ENCODE measurements at regions not wholly inside any gene's neighbourhood (a gene's known extent, or its start where the extent isn't known, plus 50 kb on each side); places are given as distances from the start of the nearest gene placed in this dataset.
A peak's percentile ranks its signal among the peaks of the same experiment; 100 is the strongest.

DNA sequence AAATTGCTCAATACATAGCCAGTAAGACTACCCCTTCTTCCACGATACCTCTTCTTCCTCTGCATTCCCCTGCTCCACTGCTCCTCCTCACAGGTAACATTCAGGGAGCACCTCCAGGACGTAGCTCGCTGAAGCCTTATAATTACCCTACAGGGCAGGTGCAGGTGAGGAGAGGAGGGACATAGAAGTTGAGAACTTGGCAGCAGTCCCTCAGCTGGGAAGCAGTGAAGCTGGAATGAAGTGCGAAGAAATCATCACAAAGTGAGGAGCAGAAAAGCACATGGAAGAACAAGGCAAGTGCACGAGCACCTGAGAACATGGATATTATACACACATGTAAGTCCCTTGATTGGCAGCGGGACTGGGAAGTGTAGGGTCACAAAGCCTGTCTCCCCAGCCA, 118.2 kb downstream of the HSD17B3 start:
- DNase-seq (ENCODE audit: low read depth) = no peak

DNA sequence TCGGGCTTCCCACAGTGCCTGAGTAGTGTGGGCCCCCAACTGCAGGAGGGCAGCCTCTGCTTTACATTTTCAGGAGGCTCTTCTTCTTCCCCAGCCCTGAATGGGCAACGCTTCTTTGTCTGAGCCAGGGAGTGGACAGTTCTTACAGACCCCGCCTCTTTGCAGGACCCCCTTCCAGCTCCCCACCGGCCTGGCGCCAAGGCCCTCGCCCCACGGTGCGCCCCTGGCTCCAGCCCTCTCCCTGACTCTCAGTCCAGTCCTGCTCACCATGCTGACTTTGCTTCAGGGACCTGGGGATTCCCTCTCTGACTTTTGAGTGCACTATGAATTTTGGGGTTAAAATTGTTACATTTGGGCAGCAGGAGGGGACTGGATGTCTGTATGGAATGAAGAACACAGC, 123.8 kb downstream of the HSD17B3 start:
- no peak for DNase-seq (ENCODE audit: low read depth)

DNA sequence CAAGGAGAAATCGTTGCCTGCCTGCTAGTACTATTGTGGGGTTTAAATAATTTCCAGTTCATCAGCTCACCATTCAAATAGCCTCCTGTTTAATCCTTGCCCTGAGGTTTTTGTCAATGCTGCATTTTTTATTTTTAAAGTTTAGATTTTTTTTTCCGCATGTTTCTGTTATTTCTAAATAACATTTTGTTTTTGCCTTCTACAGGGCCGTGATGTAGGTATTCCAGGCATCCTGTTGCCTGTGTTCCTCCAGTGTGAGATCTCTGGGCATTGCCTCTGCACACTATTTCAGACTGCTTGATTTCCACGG, 124.3 kb downstream of the HSD17B3 start:
- no peak for DNase-seq (ENCODE audit: low read depth)

DNA sequence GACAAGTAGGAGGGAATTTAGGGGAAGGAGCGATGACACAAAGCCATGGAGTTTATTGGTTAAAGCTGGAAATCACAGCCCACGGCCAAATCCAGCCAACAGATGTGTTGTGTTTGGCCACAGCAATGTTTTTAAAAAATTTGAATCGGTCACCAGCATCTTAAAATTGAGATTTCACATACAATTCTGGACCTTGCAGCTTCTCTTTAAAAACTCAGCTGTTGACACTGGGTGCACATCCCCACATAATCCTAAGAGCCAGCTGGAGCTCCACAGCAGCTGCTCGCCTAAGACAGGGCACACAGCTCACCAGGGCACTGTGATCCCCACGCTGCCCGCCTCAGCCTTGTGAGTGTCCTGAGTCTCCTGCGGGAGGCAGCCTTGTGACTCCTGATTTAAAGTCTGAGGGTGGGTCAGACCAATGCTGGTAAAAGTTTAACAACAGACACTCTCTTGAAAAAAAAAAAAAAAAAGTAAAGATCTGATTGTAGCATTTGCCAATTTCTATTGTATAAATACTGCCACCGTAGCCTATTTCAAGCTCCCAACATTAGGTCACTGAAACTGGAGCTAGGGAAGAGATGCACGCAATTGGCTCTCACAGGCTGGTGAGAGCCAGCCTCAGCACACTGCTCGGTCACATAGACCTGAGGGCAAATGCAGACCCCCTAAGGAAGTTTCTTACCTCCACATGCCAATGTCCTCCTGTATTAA, 124.8 kb downstream of the HSD17B3 start:
- peak; percentile 23 for DNase-seq (ENCODE audit: low read depth)

GRCh38 chr9:96175796-96176195, 126.2 kb downstream of the HSD17B3 start:
- DNase-seq (ENCODE audit: low read depth) = no peak

GRCh38 chr9:96175001-96175400, 127.0 kb downstream of the HSD17B3 start:
- DNase-seq (ENCODE audit: low read depth) = no peak

- DNase-seq (ENCODE audit: low read depth) = no peak
Observed at GRCh38 chr9:96174371-96174770, 127.6 kb downstream of the HSD17B3 start.

DNA sequence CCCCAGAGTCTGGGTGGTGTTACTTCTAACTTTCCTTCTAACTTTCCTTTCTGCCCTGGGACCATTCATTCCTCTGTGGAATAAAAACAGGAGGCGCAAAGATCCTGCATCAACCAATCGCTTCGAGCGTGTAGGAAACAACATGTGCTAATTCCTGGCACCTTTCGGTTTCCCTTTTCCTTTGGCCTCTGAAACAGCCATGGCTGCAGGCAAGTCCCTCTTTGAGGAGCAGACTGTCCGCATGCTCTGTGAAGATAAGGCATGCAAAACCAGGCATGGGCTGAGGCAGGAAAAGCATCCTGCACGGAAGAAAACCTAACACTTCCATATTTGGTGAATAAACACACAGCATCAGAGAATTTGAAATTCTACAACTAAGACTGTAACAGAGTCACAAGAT, 128.3 kb downstream of the HSD17B3 start:
- no peak for DNase-seq (ENCODE audit: low read depth)

DNA sequence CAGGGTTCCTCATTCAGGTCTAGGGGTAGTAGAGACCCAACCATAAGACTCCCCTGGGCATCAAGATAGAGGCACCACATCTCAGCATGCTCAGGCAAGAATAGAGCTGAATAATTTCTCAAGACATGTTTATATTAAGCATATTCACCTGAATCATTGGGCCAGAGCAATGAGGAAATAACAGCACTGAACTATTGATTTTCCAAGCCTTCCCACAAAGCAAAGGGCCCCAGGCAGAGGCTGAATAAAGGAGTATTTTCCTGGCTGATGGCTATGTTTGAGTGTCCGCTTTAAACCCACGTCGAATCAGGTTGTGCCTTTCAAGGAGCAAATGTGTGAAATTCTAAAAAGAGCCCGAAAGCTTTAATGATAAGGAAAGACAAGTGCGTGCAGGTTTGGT, 129.2 kb downstream of the HSD17B3 start:
- no peak for DNase-seq (ENCODE audit: low read depth)

- DNase-seq (ENCODE audit: low read depth) = no peak
Observed at GRCh38 chr9:96171728-96172127, 130.2 kb downstream of the HSD17B3 start.

DNA sequence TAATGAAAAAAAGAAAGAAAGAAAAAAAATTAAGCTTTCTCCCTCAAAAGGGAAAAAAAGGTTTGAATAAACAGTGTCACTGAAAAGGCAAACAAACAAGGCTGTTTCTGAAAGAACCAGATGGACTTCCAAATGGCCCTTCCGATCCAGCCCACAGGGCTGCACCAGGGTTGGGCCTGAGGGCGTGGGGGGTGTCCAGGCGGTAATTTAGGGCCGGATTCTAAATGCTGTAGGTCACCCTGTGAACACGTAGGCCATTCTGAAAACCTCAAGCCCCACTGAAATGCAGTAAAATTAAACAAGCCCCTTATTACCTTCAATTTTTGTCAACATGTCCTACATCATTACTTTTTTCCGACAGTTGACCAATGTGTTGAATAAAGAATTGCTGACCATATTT, 132.1 kb downstream of the HSD17B3 start:
- DNase-seq (ENCODE audit: low read depth) = no peak

DNA sequence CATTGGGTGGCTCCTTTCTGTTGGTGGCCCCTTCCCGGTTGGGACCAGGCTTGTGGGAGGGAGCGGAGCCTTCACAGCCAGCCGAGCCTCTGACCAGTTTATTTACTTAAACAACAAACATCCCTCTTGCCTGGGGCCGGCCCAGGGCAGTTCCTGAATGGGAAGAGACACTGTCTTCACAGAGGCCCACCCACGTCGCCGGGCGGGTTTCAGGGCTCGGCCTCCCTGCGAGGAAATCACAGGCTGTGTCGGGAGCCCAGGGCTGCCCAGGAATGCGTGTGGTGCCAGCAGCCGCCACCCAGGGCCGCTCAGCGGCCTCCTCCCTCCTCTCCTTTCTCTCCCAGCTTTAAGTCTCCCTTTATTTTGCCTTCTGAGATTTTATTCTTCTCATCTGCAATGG, 132.5 kb downstream of the HSD17B3 start:
- no peak for DNase-seq (ENCODE audit: low read depth)

DNA sequence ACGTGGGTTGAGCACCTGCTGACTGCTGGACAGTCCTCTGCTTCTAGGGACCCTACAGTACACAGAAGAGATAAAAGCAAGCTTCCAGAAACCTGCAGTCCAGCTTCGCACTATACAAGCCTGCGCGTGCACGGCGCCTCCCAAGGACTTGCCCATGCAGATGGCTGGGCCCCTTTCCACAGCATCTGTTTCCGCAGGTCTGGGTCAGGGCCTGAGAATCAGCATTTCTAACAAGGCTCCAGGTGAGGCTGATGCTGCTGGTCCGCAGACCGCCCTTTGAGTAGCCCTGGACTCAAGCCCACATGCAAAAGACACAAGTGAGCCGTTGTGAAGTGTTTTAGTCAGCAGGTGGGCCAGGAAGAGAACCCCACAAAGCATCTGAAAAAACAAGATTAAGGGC, 133.1 kb downstream of the HSD17B3 start:
- DNase-seq (ENCODE audit: low read depth) = no peak

- no peak for DNase-seq (ENCODE audit: low read depth)
Observed at GRCh38 chr9:96167011-96167410, 135.0 kb downstream of the HSD17B3 start.

DNA sequence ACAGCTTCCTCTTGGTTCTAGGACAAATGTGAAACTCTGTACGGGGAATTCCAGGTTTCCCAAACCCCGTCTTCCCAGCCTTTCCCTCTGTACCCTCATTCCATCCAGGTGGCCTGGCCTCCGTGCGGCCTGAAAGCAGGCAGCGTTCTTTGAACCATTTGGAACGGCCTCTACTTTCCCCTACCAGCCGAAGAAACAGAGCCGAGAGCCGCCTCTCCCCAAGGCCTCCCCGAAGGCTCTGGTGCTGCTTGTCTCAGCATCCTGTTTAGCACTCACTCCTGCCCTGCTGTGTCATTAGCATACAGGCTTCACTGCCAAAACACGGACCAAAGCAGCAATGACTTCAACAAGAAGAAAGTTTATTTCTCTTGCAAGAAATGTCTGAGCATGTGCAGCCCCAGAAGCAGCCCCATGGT, 137.7 kb downstream of the HSD17B3 start:
- no peak for DNase-seq (ENCODE audit: low read depth)

GRCh38 chr9:96163712-96164111, 138.3 kb downstream of the HSD17B3 start:
- DNase-seq (ENCODE audit: low read depth) = no peak

GRCh38 chr9:96163161-96163560, 138.8 kb downstream of the HSD17B3 start:
- no peak for DNase-seq (ENCODE audit: low read depth)

GRCh38 chr9:96161819-96162218, 140.2 kb downstream of the HSD17B3 start:
- DNase-seq (ENCODE audit: low read depth) = no peak

GRCh38 chr9:96160866-96161265, 141.1 kb downstream of the HSD17B3 start:
- DNase-seq (ENCODE audit: low read depth) = no peak

DNA sequence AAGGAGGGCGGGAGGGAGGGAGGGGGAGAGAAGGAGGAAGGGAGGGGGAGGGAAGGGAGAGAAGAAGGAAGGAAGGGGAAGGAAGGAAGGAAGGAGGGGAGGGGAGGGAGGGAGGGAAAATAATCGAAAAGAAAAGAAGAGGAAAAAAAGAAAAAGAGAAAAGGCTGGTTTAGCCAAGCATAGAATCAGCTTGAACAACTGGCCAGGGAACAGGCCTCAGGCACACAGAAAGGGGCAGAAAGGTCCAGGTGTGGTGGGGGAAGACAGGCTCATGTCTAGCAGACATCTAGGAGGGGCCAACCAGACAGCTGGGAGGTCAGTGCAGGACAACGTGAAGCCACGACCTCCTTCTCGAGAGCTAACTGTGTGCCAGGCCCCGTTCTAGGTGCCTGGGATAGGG, 141.8 kb downstream of the HSD17B3 start:
- no peak for DNase-seq (ENCODE audit: low read depth)

- DNase-seq (ENCODE audit: low read depth) = no peak
Observed at GRCh38 chr9:96159596-96159995, 142.4 kb downstream of the HSD17B3 start.

DNA sequence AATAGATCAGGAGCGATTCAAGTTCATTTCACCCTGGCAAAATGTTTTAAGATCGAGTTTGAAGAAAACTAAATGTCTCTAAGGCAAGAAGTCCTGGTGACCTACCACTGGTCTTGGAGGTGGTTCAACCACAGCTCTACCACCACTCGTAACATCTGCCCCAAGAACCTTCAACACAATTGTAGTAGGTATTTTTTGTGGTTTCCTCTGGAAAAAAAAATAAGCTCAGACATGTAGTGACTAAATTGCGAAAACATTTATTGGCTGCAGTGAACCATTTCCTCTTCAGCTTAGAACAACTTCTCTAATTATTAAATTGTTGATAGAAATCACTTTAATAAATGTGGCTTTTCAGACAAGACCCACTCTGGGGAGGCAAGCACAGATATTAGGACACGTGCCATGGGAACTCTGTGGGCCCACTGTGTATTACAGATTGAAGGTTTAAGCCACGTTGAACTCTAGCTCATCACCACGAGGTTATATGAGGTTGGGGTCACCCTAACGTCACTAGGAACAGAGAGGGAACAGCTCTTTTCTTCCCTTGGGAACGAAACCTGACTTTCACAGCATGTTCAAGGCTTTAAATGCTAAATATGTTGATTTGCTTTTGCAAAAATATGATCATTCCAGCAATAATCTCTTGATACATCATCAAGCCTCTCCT, 142.9 kb downstream of the HSD17B3 start:
- no peak for DNase-seq (ENCODE audit: low read depth)

DNA sequence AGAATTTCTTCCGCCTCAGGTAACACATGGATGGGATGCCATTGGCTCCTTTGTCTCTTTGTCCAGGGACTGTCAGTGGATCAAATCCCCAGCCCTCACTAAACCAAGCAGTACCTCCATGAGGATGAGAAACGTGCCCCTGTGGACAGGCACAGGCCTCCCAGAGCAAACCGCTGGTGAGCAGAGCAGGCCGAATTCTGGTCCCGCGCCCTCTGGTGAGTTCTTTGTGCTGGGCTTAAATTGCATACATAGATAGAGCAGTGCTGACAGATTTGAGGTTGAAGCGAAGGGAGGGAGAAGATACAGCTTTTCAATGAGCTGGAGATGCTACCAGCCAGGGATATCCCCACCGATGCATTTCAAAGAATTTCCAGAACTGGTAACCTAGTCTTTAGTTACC, 143.8 kb downstream of the HSD17B3 start:
- DNase-seq (ENCODE audit: low read depth) = no peak

GRCh38 chr9:96157675-96158074, 144.3 kb downstream of the HSD17B3 start:
- DNase-seq (ENCODE audit: low read depth) = no peak

Data from stromal cell of bone marrow (primary cell).